CD14-positive monocyte (primary cell): ENCODE measurements at regions not wholly inside any gene's neighbourhood (a gene's known extent, or its start where the extent isn't known, plus 50 kb on each side); places are given as distances from the start of the nearest gene placed in this dataset.

Source experiments
- DNase-seq, 3 donors: peaks; one replicate each; pipeline ENCODE4 v3.0.0-alpha.2; 2011 to 2022
- H2AFZ ChIP-seq: 2 replicates; pipeline ENCODE4 v1.6.0; 2012; ENCODE audit warnings: mild to moderate bottlenecking, low read depth, low read length, inconsistent platforms; ENCODE audit not compliant: insufficient read depth, poor library complexity, severe bottlenecking
- H3K27ac ChIP-seq, 2 donors: 1 replicate in 1 of 2; 2 replicates in 1 of 2; pipeline ENCODE4 v1.5.1; 2012 to 2013; ENCODE audit warnings: low read length in 2 of 2, control low read depth in 1 of 2, inconsistent platforms in 1 of 2, low read depth in 1 of 2, mild to moderate bottlenecking in 1 of 2
- H3K27me3 ChIP-seq, 2 donors: one replicate each; pipeline versions ENCODE4 v1.6.0 to v1.6.1; 2011 to 2013; ENCODE audit warnings: low read length in 2 of 2; ENCODE audit not compliant: control insufficient read depth in 2 of 2, insufficient read depth in 2 of 2
- H3K36me3 ChIP-seq, 2 donors: replicated peaks in 1 of 2; 1 replicate in 1 of 2; 2 replicates in 1 of 2; pipeline versions ENCODE4 v1.5.1 to v1.6.1; 2012 to 2013; ENCODE audit warnings: low read length in 2 of 2, control low read depth in 1 of 2, inconsistent platforms in 1 of 2, mild to moderate bottlenecking in 1 of 2; ENCODE audit not compliant: insufficient read depth in 2 of 2, control insufficient read depth in 1 of 2
- H3K4me1 ChIP-seq, 2 donors: 1 replicate in 1 of 2; 2 replicates in 1 of 2; pipeline versions ENCODE4 v1.5.1 to v1.6.1; 2012 to 2013; ENCODE audit warnings: low read length in 2 of 2, control low read depth in 1 of 2, inconsistent platforms in 1 of 2, mild to moderate bottlenecking in 1 of 2, moderate library complexity in 1 of 2; ENCODE audit not compliant: insufficient read depth in 2 of 2, control insufficient read depth in 1 of 2
- H3K4me2 ChIP-seq: replicated peaks from 2 replicates; pipeline ENCODE3; 2012; ENCODE audit warnings: low read length, moderate library complexity, mild to moderate bottlenecking; ENCODE audit not compliant: poor library complexity, severe bottlenecking; ENCODE audit errors: extremely low read depth
- H3K4me3 ChIP-seq, 3 experiments: fragments of 200-600 bp in 1 of 3; sonication (generic) in 1 of 3; replicated peaks in 1 of 3; 1 replicate in 2 of 3; 2 replicates in 1 of 3; pipeline ENCODE4 v1.5.1; 2011 to 2013; ENCODE audit warnings: low read length in 3 of 3, mild to moderate bottlenecking in 3 of 3, control low read depth in 2 of 3, low read depth in 2 of 3, inconsistent platforms in 1 of 3, moderate library complexity in 1 of 3
- H3K79me2 ChIP-seq: 2 replicates; pipeline ENCODE4 v1.6.0; 2012; ENCODE audit warnings: mild to moderate bottlenecking, control low read depth, inconsistent platforms, low read length, moderate library complexity; ENCODE audit not compliant: insufficient read depth
- H3K9ac ChIP-seq: 2 replicates; pipeline ENCODE4 v1.6.0; 2017; ENCODE audit warnings: low read length, mild to moderate bottlenecking; ENCODE audit not compliant: insufficient read depth, poor library complexity, severe bottlenecking
- H3K9me3 ChIP-seq, 2 donors: replicated peaks in 1 of 2; 1 replicate in 1 of 2; 2 replicates in 1 of 2; pipeline versions ENCODE4 v1.5.1 to v1.6.1; 2012 to 2013; ENCODE audit warnings: low read length in 2 of 2, control low read depth in 1 of 2; ENCODE audit not compliant: control insufficient read depth in 1 of 2, insufficient read depth in 1 of 2
- H4K20me1 ChIP-seq: 2 replicates; pipeline ENCODE4 v1.6.0; 2012; ENCODE audit warnings: mild to moderate bottlenecking, low read length, control low read depth, moderate library complexity; ENCODE audit not compliant: insufficient read depth
- H3K27ac Mint-ChIP-seq, 7 donors: one replicate each; pipeline ENCODE4 v1.8.0; 2020; ENCODE audit warnings: mild to moderate bottlenecking in 7 of 7, mixed read lengths in 7 of 7, moderate library complexity in 6 of 7, inconsistent platforms in 2 of 7
- H3K27me3 Mint-ChIP-seq, 3 donors: one replicate each; pipeline ENCODE4 v1.8.0; 2021 to 2022; ENCODE audit warnings: low read depth in 3 of 3, mild to moderate bottlenecking in 3 of 3, mixed read lengths in 3 of 3, moderate library complexity in 3 of 3, inconsistent platforms in 1 of 3
- H3K36me3 Mint-ChIP-seq, 2 donors: one replicate each; pipeline ENCODE4 v1.8.0; 2020; ENCODE audit warnings: mixed read lengths in 2 of 2, inconsistent platforms in 1 of 2, mild to moderate bottlenecking in 1 of 2
- H3K4me1 Mint-ChIP-seq: one replicate; pipeline ENCODE4 v1.8.0; 2020; ENCODE audit warnings: mild to moderate bottlenecking, mixed read lengths
- H3K4me3 Mint-ChIP-seq, 2 donors: one replicate each; pipeline ENCODE4 v1.8.0; 2020; ENCODE audit warnings: mild to moderate bottlenecking in 2 of 2, mixed read lengths in 2 of 2, moderate library complexity in 1 of 2
- H3K9me3 Mint-ChIP-seq, 7 donors: one replicate each; pipeline ENCODE4 v1.8.0; 2020 to 2022; ENCODE audit warnings: mixed read lengths in 7 of 7, mild to moderate bottlenecking in 6 of 7, moderate library complexity in 6 of 7, inconsistent platforms in 2 of 7
- WGBS: methylation state at CpG from one replicate; pipeline ENCODE4 v1.1.5; 2013; ENCODE audit warnings: missing lambda C conversion rate; ENCODE audit not compliant: insufficient coverage; 5-methylcytosine and 5-hydroxymethylcytosine counted together
- intact Hi-C, 2 donors: fragments of 100-400 bp; cut with micrococcal nuclease; formaldehyde crosslinking; loops; one replicate each; pipeline versions ENCODE4 v1.15.0 to v1.15.1; 2023
- TF ChIP-seq, protein P1 (sequence below): fragments of 200-600 bp; IDR thresholded peaks from one replicate; pipeline ENCODE4 v1.8.0; 2022; ENCODE audit warnings: antibody characterized with exemption, mild to moderate bottlenecking

DNA sequence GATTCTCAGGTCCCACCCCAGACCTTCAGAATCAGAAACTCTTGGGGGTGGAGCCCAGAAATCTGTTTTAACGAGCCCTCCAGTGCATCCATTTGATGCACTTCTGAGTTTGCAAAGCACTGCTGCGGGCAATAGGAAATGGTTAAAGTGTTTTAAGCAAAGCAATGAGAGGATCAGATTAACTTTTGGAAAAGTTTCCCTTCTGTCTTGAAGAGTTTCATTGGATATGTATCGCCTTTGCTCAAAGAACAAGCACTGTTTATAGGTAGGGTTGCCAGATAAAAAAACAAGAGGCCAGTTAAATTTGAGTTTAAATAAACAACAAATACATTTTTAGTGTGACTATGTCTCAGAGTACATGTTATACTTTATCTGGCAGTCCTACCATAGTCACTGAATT, 226.0 kb downstream of the BMP7 start:
- DNase-seq: no peak
- H3K27me3 ChIP-seq: no peaks in the 10 kb centered on the region
- intact Hi-C loops: no loop called here
- no peaks in the 10 kb centered on the region for H3K79me2 ChIP-seq
- TF ChIP-seq, protein P1, sequence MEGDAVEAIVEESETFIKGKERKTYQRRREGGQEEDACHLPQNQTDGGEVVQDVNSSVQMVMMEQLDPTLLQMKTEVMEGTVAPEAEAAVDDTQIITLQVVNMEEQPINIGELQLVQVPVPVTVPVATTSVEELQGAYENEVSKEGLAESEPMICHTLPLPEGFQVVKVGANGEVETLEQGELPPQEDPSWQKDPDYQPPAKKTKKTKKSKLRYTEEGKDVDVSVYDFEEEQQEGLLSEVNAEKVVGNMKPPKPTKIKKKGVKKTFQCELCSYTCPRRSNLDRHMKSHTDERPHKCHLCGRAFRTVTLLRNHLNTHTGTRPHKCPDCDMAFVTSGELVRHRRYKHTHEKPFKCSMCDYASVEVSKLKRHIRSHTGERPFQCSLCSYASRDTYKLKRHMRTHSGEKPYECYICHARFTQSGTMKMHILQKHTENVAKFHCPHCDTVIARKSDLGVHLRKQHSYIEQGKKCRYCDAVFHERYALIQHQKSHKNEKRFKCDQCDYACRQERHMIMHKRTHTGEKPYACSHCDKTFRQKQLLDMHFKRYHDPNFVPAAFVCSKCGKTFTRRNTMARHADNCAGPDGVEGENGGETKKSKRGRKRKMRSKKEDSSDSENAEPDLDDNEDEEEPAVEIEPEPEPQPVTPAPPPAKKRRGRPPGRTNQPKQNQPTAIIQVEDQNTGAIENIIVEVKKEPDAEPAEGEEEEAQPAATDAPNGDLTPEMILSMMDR: no peak
- no peak overlapping the region for H3K27ac ChIP-seq
- H3K4me3 ChIP-seq: no peak overlapping the region
- Mint-ChIP-seq H3K4me1 (no peaks in the 10 kb centered on the region), H3K36me3 (no peaks in the 10 kb centered on the region), H3K27ac (no peak overlapping the region), H3K4me3 (no peak overlapping the region), H3K9me3 (peaks cover 0 to 5% (median 2%) of the 10 kb centered on the region in 7 donors), H3K27me3 (peaks cover 2 to 8% (median 3%) of the 10 kb centered on the region in 3 donors)
- no peak overlapping the region for H2AFZ ChIP-seq
- H3K4me1 ChIP-seq: no peaks in the 10 kb centered on the region
- no peak overlapping the region for H3K9ac ChIP-seq
- H3K36me3 ChIP-seq: no peaks in the 10 kb centered on the region
- H4K20me1 ChIP-seq: no peaks in the 10 kb centered on the region
- WGBS: 80% methylated on average over 1 of the region's 3 CpGs
- H3K4me2 ChIP-seq: no peak overlapping the region
- no peaks in the 10 kb centered on the region for H3K9me3 ChIP-seq

DNA sequence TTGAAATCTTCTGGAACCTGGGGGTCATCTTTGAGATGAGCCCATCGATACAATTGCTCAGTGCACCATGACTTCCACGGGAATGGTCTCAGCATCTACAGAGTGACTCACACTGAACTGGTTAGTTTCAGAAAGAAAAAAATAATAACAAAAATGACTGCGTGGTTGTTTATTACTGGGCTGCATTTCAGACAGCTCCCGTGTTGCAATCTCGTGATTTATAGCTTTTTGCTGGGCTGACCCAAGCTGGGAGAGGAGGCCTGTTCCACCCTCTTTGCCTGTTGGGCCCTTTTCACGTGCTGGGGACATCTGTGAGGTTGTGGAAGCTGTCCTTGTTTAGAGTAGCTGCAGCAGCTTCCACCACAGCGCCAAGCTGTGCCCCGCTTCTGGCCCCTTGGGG, 225.5 kb downstream of the BMP7 start:
- Histone ChIP-seq H3K4me1 (no peaks in the 10 kb centered on the region), H2AFZ (no peak overlapping the region), H3K9me3 (no peaks in the 10 kb centered on the region), H3K4me3 (no peak overlapping the region), H3K27ac (no peak overlapping the region), H3K79me2 (no peaks in the 10 kb centered on the region), H3K27me3 (no peaks in the 10 kb centered on the region), H4K20me1 (no peaks in the 10 kb centered on the region), H3K36me3 (no peaks in the 10 kb centered on the region), H3K9ac (no peak overlapping the region), H3K4me2 (no peak overlapping the region)
- 62% methylated on average over 8 of the region's 8 CpGs for WGBS
- Mint-ChIP-seq H3K36me3 (no peaks in the 10 kb centered on the region), H3K9me3 (peaks cover 0 to 4% (median 1%) of the 10 kb centered on the region in 7 donors), H3K27ac (no peak overlapping the region), H3K27me3 (peaks cover 1 to 5% (median 2%) of the 10 kb centered on the region in 3 donors), H3K4me1 (no peaks in the 10 kb centered on the region), H3K4me3 (no peak overlapping the region)
- intact Hi-C loops: no loop called here
- TF ChIP-seq, protein P1: no peak
- no peak for DNase-seq
